Astrocyte (in vitro differentiated cells and primary cell): ENCODE measurements at regions not wholly inside any gene's neighbourhood (a gene's known extent, or its start where the extent isn't known, plus 50 kb on each side); places are given as distances from the start of the nearest gene placed in this dataset.

ENCODE experiments used
- CTCF ChIP-seq: IDR thresholded peaks from 2 replicates; pipeline ENCODE4 v1.5.1; 2011; ENCODE audit warnings: low read depth, mild to moderate bottlenecking, inconsistent platforms, low read length, moderate library complexity; ENCODE audit not compliant: insufficient read depth
- EZH2 ChIP-seq: IDR thresholded peaks from 2 replicates; pipeline ENCODE4 v1.6.1; 2012; ENCODE audit warnings: mild to moderate bottlenecking, low read length, inconsistent platforms; ENCODE audit not compliant: insufficient read depth

GRCh38 chr18:48477348-48477747 lies 61.5 kb upstream of the CTIF start:
- TF ChIP-seq EZH2 (no peak), CTCF (no peak)
